SK-N-MC (cell line): ENCODE measurements at regions not wholly inside any gene's neighbourhood (a gene's known extent, or its start where the extent isn't known, plus 50 kb on each side); places are given as distances from the start of the nearest gene placed in this dataset.

Source experiments
- EZH2 ChIP-seq: fragments of 200-600 bp; sonication (generic); IDR thresholded peaks from one replicate; pipeline ENCODE4 v1.6.1; 2017; ENCODE audit warnings: antibody characterized with exemption
- FOXP2 ChIP-seq: optimal IDR thresholded peaks from 2 replicates; pipeline ENCODE3; 2011; ENCODE audit warnings: mild to moderate bottlenecking, moderate library complexity; ENCODE audit not compliant: insufficient read depth; ENCODE audit errors: extremely low read length, control extremely low read depth
- POLR2AphosphoS5 ChIP-seq: IDR thresholded peaks from 2 replicates; pipeline ENCODE4 v1.6.1; 2012; ENCODE audit warnings: mild to moderate bottlenecking, low read depth, low read length, borderline replicate concordance

GRCh38 chr1:233523047-233523446, 90.9 kb upstream of the KCNK1 start:
- no peak for TF ChIP-seq POLR2AphosphoS5
- no peak for TF ChIP-seq EZH2
- no peak for TF ChIP-seq FOXP2
